ENCODE measurements at regions not wholly inside any gene's neighbourhood (a gene's known extent, or its start where the extent isn't known, plus 50 kb on each side); places are given as distances from the start of the nearest gene placed in this dataset.

- H3K9me3 Mint-ChIP-seq = no peaks in the 10 kb centered on the region
Observed at GRCh38 chr6:22067671-22068070, 229.2 kb downstream of the PRL start.

GRCh38 chr6:22068561-22069305 lies 228.1 kb downstream of the PRL start:
- Mint-ChIP-seq H3K9me3 (no peaks in the 10 kb centered on the region), H3K27ac (peak overlapping the region; percentile 99), H3K36me3 (ENCODE audit: low read depth) (peaks cover 78% of the 10 kb centered on the region), H3K27me3 (ENCODE audit: low read depth, poor library complexity) (no peaks in the 10 kb centered on the region), H3K4me3 (no peak overlapping the region), H3K4me1 (peaks cover 66% of the 10 kb centered on the region)
- TF ChIP-seq, protein P1, sequence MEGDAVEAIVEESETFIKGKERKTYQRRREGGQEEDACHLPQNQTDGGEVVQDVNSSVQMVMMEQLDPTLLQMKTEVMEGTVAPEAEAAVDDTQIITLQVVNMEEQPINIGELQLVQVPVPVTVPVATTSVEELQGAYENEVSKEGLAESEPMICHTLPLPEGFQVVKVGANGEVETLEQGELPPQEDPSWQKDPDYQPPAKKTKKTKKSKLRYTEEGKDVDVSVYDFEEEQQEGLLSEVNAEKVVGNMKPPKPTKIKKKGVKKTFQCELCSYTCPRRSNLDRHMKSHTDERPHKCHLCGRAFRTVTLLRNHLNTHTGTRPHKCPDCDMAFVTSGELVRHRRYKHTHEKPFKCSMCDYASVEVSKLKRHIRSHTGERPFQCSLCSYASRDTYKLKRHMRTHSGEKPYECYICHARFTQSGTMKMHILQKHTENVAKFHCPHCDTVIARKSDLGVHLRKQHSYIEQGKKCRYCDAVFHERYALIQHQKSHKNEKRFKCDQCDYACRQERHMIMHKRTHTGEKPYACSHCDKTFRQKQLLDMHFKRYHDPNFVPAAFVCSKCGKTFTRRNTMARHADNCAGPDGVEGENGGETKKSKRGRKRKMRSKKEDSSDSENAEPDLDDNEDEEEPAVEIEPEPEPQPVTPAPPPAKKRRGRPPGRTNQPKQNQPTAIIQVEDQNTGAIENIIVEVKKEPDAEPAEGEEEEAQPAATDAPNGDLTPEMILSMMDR (IDR thresholded peaks at IDR 0.05) = no peak
- no peak for DNase-seq

More at GRCh38 chr6:22067671-22068070, 229.2 kb downstream of the PRL start:
- H3K4me3 Mint-ChIP-seq = no peak overlapping the region
- TF ChIP-seq, protein P1 (IDR thresholded peaks at IDR 0.05) = no peak
- no peaks in the 10 kb centered on the region for H3K27me3 Mint-ChIP-seq (ENCODE audit: low read depth, poor library complexity)
- no peak for DNase-seq
- H3K36me3 Mint-ChIP-seq (ENCODE audit: low read depth) = peaks cover 78% of the 10 kb centered on the region
- H3K4me1 Mint-ChIP-seq = peaks cover 69% of the 10 kb centered on the region
- peak overlapping the region; percentile 27 for H3K27ac Mint-ChIP-seq

- Mint-ChIP-seq H3K4me1 (peaks cover 66% of the 10 kb centered on the region), H3K27me3 (ENCODE audit: low read depth, poor library complexity) (no peaks in the 10 kb centered on the region), H3K36me3 (ENCODE audit: low read depth) (peaks cover 78% of the 10 kb centered on the region), H3K27ac (peak overlapping the region; percentile 99), H3K9me3 (no peaks in the 10 kb centered on the region), H3K4me3 (no peak overlapping the region)
- no peak for DNase-seq
- TF ChIP-seq, protein P1 (IDR thresholded peaks at IDR 0.05) = no peak
Observed at GRCh38 chr6:22069306-22069800, 227.5 kb downstream of the PRL start.

DNA sequence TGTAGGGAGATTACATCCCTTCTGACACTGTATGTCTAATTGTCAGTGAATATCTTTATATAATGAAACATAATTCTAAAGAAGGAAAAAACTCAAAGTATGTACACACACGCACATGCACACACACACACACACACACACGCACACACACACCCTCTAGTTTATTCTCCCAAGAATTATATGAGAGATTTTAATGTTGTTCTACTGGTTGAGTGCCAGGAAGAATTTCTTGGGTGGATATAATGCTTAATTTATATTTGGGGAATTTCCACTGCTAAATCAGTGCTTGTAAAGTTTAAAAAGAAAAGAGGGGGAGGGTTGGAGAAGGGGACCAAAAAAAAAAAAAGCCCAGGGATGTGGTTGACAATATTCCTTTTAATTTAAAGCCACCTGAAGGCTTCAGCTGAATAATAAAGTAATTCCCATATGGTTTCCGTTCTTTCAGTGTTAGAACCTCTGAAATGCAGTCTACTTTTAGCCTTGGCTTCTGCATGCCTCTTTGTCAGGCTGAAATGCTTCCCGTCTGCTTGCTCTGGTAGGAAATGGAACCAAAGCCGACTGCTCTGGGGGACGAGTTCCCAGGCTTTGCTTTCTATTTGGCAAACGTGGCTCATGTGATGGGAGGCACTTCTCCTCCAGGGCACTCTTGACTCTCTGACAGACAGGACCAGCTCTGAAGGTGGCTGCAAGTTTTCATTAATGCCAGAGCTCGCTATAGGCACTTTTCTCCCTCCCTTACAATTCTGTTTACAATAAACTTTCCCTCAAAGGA lies 225.4 kb downstream of the PRL start:
- Mint-ChIP-seq H3K27me3 (ENCODE audit: low read depth, poor library complexity) (no peaks in the 10 kb centered on the region), H3K9me3 (peaks cover 4% of the 10 kb centered on the region), H3K36me3 (ENCODE audit: low read depth) (peaks cover 77% of the 10 kb centered on the region), H3K4me1 (peaks cover 59% of the 10 kb centered on the region), H3K4me3 (peak overlapping the region; percentile 32), H3K27ac (peak overlapping the region; percentile 99)
- TF ChIP-seq, protein P1 (IDR thresholded peaks at IDR 0.05) = no peak
- DNase-seq = peak; percentile 3

DNA sequence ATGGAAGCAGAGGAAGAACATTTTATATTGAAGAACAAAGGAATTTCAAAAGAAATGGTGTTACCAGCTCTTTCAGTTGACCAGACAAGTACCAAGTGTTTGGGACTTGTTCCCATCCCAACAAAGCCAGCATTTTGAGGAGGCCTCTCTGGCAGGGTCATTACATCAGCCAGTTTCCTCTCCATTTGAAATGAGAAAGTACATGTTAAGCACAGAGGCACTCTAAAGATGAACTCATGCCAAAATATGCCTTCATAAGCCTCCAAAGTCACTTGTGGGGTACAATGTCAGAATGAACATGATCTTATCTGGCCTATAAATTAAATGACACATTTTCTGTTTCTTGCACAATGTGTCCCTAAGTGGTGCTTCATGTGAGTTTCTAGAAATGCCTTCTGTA lies 223.9 kb downstream of the PRL start:
- Mint-ChIP-seq H3K36me3 (ENCODE audit: low read depth) (peaks cover 65% of the 10 kb centered on the region), H3K4me1 (peaks cover 55% of the 10 kb centered on the region), H3K9me3 (peaks cover 4% of the 10 kb centered on the region), H3K27ac (no peak overlapping the region), H3K27me3 (ENCODE audit: low read depth, poor library complexity) (no peaks in the 10 kb centered on the region), H3K4me3 (no peak overlapping the region)
- TF ChIP-seq, protein P1 (IDR thresholded peaks at IDR 0.05) = no peak
- no peak for DNase-seq
